ENCODE measurements at regions not wholly inside any gene's neighbourhood (a gene's known extent, or its start where the extent isn't known, plus 50 kb on each side); places are given as distances from the start of the nearest gene placed in this dataset.

DNA sequence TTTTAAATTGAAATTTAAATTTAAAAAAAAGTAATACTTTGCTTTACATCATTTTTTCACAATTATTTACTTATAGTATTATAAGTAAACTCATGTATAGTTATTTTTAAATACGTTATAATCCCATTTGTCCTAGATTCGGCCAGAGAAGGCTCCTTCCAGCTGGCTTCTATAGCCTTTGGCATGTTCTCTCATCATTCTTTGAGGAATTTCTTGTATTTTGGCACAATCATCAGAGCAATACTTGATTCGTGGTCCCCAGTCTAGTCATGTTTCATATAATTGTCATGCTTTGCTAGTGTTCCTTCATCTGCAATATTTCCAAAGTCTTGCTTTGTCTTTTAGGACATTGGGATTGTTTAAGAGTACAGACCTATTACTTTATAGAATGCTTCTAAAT is 1037.9 kb upstream of the AGA start:
- no peaks in the 10 kb centered on the region for H3K9me3 ChIP-seq (ENCODE audit: control insufficient read depth, insufficient read depth, low read length)
- H2BK15ac ChIP-seq (ENCODE audit: low read depth, low read length), result no peak overlapping the region
- H3K9me1 ChIP-seq (ENCODE audit: insufficient read depth, low read length), result no peaks in the 10 kb centered on the region
- no peak overlapping the region for H3K23ac ChIP-seq (ENCODE audit: low read depth, low read length)
- H3K36me3 ChIP-seq (ENCODE audit: control insufficient read depth, insufficient read depth, low read length), result no peaks in the 10 kb centered on the region
- no CpG with 5 or more reads among the region's 3 CpGs for WGBS, 2 experiments (ENCODE audit: extremely low coverage in 2 of 2, insufficient read length in 1 of 2)
- no peak overlapping the region for H2BK120ac ChIP-seq (ENCODE audit: low read depth, low read length)
- no peak overlapping the region for H2AK9ac ChIP-seq (replicated peaks; ENCODE audit: low read depth, low read length, poor library complexity)
- H4K91ac ChIP-seq (ENCODE audit: insufficient read depth, low read depth, low read length), result no peak overlapping the region
- H3K14ac ChIP-seq (replicated peaks; ENCODE audit: low read depth, low read length), result no peak overlapping the region
- no peak overlapping the region for H2BK5ac ChIP-seq (ENCODE audit: low read depth, low read length, poor library complexity, severe bottlenecking)
- H3K4me1 ChIP-seq (ENCODE audit: control insufficient read depth, insufficient read depth, low read length), result no peaks in the 10 kb centered on the region
- no TSS peak for BruUV-seq (replicated peaks)
- dilution Hi-C loops (cut with HindIII; ENCODE audit: low sequenced_read_pairs, unreplicated experiment) (no loop called here), in situ Hi-C loops (cut with MboI; ENCODE audit: low sequenced_read_pairs) (no loop called here), intact Hi-C loops (cut with micrococcal nuclease) (no loop called here)
- no peak overlapping the region for H2AK5ac ChIP-seq (ENCODE audit: low read depth, low read length)
- H3K56ac ChIP-seq (ENCODE audit: extremely low read depth, insufficient read depth, low read length), result no peak overlapping the region
- no peak overlapping the region for H3K9ac ChIP-seq (ENCODE audit: low read depth, low read length)
- POLR2A ChIA-PET (ENCODE audit: unreplicated experiment), result no interaction called here
- H2AFZ ChIP-seq (replicated peaks; ENCODE audit: low read length, poor library complexity), result no peak overlapping the region
- no peak overlapping the region for H4K8ac ChIP-seq (ENCODE audit: low read depth in 2 of 2, low read length in 2 of 2)
- H3K27me3 ChIP-seq (ENCODE audit: control insufficient read depth, insufficient read depth, low read length), result no peaks in the 10 kb centered on the region
- no peak overlapping the region for H3K4me2 ChIP-seq (ENCODE audit: low read depth, low read length)
- ATAC-seq (ENCODE audit: low read depth) (no peak), DNase-seq (no peak)
- H3K18ac ChIP-seq (ENCODE audit: low read depth, low read length), result no peak overlapping the region
- H2BK20ac ChIP-seq (ENCODE audit: low read depth, low read length), result no peak overlapping the region
- H3K4me3 ChIP-seq (ENCODE audit: insufficient read depth, low read depth, low read length), result no peak overlapping the region
- CTCF ChIA-PET, result no interaction called here
- H4K20me1 ChIP-seq (ENCODE audit: insufficient read depth, low read length), result no peaks in the 10 kb centered on the region
- TF ChIP-seq MXI1 (IDR thresholded peaks at IDR 0.05; ENCODE audit: borderline replicate concordance, low read depth, low read length), result no peak
- no peak for TF ChIP-seq SMC3 (IDR thresholded peaks at IDR 0.05; ENCODE audit: low read depth, low read length)
- no peak for TF ChIP-seq FOS (IDR thresholded peaks at IDR 0.05; ENCODE audit: low read depth, low read length)
- TF ChIP-seq, protein P1, sequence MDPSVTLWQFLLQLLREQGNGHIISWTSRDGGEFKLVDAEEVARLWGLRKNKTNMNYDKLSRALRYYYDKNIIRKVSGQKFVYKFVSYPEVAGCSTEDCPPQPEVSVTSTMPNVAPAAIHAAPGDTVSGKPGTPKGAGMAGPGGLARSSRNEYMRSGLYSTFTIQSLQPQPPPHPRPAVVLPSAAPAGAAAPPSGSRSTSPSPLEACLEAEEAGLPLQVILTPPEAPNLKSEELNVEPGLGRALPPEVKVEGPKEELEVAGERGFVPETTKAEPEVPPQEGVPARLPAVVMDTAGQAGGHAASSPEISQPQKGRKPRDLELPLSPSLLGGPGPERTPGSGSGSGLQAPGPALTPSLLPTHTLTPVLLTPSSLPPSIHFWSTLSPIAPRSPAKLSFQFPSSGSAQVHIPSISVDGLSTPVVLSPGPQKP (IDR thresholded peaks at IDR 0.05; ENCODE audit: borderline replicate concordance, low read depth, low read length), result no peak
- TF ChIP-seq, protein P2, sequence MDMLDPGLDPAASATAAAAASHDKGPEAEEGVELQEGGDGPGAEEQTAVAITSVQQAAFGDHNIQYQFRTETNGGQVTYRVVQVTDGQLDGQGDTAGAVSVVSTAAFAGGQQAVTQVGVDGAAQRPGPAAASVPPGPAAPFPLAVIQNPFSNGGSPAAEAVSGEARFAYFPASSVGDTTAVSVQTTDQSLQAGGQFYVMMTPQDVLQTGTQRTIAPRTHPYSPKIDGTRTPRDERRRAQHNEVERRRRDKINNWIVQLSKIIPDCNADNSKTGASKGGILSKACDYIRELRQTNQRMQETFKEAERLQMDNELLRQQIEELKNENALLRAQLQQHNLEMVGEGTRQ (IDR thresholded peaks at IDR 0.05; ENCODE audit: low read depth, low read length), result no peak
- TF ChIP-seq RAD21 (IDR thresholded peaks at IDR 0.05; ENCODE audit: low read length), result no peak
- no peak for TF ChIP-seq CHD1 (IDR thresholded peaks at IDR 0.05; ENCODE audit: low read depth, low read length)
- TF ChIP-seq POLR2A (IDR thresholded peaks at IDR 0.05; ENCODE audit: low read depth, low read length), result no peak
- no peak for TF ChIP-seq NFE2L2 (IDR thresholded peaks at IDR 0.05; ENCODE audit: low read depth, low read length)
- no peak for TF ChIP-seq BHLHE40 (IDR thresholded peaks at IDR 0.05; ENCODE audit: low read depth, low read length)
- TF ChIP-seq CEBPB (IDR thresholded peaks at IDR 0.05; ENCODE audit: low read depth, low read length), result no peak
- no peak for TF ChIP-seq MAFK (IDR thresholded peaks at IDR 0.05; ENCODE audit: low read depth, low read length)
- H4K5ac ChIP-seq (ENCODE audit: low read depth, low read length), result no peak overlapping the region
- H3K4ac ChIP-seq (ENCODE audit: low read depth, low read length), result no peak overlapping the region
- no peak overlapping the region for H3K27ac ChIP-seq (ENCODE audit: insufficient read depth, low read length)
- no peaks in the 10 kb centered on the region for H3K79me1 ChIP-seq (ENCODE audit: low read depth in 1 of 2, low read length in 2 of 2)

Data from IMR-90 (cell line).